ENCODE measurements at regions not wholly inside any gene's neighbourhood (a gene's known extent, or its start where the extent isn't known, plus 50 kb on each side); places are given as distances from the start of the nearest gene placed in this dataset.

DNA sequence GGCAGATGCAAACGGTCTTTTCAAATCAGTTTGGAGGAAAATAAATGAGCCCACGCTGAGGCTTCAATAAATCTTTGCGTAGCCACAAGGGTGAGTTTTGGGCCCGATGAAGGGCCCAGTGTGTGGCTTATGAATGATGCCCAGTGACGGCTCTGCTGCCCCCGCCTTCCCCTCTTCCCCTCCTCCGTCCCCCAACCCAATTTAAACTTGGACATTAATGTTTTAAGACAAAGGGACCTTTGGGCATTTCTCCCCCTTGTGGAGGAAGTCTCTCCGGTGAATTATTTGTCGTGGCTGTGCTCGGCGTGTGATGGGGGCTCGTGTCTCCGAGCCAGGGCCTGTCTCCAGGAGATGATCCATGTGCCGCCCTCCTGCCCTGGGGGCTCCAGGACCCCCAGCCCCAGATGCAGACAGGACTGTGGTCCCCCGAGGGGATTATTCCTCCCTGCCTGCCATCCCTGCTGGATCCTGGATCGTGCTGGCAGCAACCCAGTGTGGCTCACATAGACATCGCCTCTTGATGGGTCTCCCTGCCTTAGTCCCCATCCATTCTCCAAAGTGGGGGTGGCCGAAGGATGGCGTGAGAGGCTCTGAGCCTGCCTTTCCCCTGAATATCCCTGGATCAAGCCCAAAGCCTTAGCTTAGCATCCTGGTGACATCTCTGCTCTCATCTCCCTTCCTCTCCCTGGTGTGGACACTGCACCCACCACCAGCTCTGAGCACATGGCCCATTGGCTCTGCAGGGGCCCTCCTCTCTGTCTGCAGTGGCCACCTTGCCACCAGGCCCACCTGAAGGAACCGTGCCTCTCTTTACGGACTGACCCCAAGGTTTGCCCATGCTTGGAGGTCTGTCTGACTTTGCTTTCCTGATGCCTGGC, 56.4 kb downstream of the SMIM38 start:
- DNase-seq (ENCODE audit: low read depth, low spot score) (no peak), FAIRE-seq (no peak)
- H3K4me1 ChIP-seq (ENCODE audit: control insufficient read depth, extremely low read depth, insufficient read depth, low read length): peaks cover 10% of the 10 kb centered on the region
- peaks cover 5% of the 10 kb centered on the region for H3K27me3 ChIP-seq (ENCODE audit: control insufficient read depth, extremely low read depth, insufficient read depth, low read length)
- H3K79me2 ChIP-seq (ENCODE audit: control insufficient read depth, insufficient read depth, low read length): no peaks in the 10 kb centered on the region
- no peaks in the 10 kb centered on the region for H4K20me1 ChIP-seq (ENCODE audit: control insufficient read depth, extremely low read depth, insufficient read depth, low read length)
- H3K9me1 ChIP-seq (ENCODE audit: control insufficient read depth, extremely low read depth, insufficient read depth, low read length): no peaks in the 10 kb centered on the region
- H3K9ac ChIP-seq (ENCODE audit: control insufficient read depth, extremely low read depth, insufficient read depth, low read length): no peak overlapping the region
- TF ChIP-seq, protein P1, sequence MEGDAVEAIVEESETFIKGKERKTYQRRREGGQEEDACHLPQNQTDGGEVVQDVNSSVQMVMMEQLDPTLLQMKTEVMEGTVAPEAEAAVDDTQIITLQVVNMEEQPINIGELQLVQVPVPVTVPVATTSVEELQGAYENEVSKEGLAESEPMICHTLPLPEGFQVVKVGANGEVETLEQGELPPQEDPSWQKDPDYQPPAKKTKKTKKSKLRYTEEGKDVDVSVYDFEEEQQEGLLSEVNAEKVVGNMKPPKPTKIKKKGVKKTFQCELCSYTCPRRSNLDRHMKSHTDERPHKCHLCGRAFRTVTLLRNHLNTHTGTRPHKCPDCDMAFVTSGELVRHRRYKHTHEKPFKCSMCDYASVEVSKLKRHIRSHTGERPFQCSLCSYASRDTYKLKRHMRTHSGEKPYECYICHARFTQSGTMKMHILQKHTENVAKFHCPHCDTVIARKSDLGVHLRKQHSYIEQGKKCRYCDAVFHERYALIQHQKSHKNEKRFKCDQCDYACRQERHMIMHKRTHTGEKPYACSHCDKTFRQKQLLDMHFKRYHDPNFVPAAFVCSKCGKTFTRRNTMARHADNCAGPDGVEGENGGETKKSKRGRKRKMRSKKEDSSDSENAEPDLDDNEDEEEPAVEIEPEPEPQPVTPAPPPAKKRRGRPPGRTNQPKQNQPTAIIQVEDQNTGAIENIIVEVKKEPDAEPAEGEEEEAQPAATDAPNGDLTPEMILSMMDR (optimal IDR thresholded peaks at IDR 0.05 in 1 of 3, IDR thresholded peaks at IDR 0.05 in 1 of 3, conservative IDR thresholded peaks at IDR 0.05 in 1 of 3; ENCODE audit: extremely low read depth in 1 of 3, insufficient read depth in 2 of 3, low read length in 3 of 3): peak in 1 of 3 experiments; percentile 1
- no peak for TF ChIP-seq EZH2 (IDR thresholded peaks at IDR 0.05; ENCODE audit: low read length)
- no peak overlapping the region for H3K4me2 ChIP-seq (ENCODE audit: control insufficient read depth, extremely low read depth, insufficient read depth, low read depth, low read length)
- H3K36me3 ChIP-seq (ENCODE audit: control insufficient read depth in 2 of 2, extremely low read depth in 1 of 2, insufficient read depth in 2 of 2, low read length in 2 of 2): no peaks in the 10 kb centered on the region
- dilution Hi-C loops (cut with MboI; ENCODE audit: extremely low pct_ligation_motif_present, low sequenced_read_pairs): no loop called here
- H2AFZ ChIP-seq (ENCODE audit: control insufficient read depth, low read length): no peak overlapping the region
- H3K27ac ChIP-seq (ENCODE audit: control insufficient read depth, insufficient read depth, low read length): no peak overlapping the region
- no peak overlapping the region for H3K4me3 ChIP-seq (ENCODE audit: control insufficient read depth in 2 of 3, extremely low read depth in 1 of 3, insufficient read depth in 2 of 3, low read depth in 1 of 3, low read length in 3 of 3)
- no peaks in the 10 kb centered on the region for H3K9me3 ChIP-seq (ENCODE audit: control insufficient read depth, low read depth, low read length)

DNA sequence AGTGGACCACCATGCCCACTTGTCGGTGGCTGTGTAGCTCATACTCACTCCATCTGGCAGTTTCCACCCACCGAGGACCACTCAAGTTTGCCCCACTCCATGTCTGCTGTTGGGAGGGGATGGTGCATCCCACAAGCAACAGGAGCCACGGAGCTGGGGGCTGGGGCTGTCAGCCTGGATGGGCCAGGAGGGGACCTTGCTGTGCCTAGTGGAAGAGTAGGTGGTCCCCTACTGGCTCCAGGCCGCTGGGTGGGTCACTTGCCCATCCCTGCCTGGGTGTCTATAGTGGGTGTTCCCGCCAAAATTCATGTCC, 57.0 kb downstream of the SMIM38 start:
- DNase-seq (ENCODE audit: low read depth, low spot score): no peak
- H3K9me1 ChIP-seq (ENCODE audit: control insufficient read depth, extremely low read depth, insufficient read depth, low read length): no peaks in the 10 kb centered on the region

More for the DNA sequence above, 57.0 kb downstream of the SMIM38 start:
- Histone ChIP-seq H2AFZ (ENCODE audit: control insufficient read depth, low read length) (no peak overlapping the region), H3K9me3 (ENCODE audit: control insufficient read depth, low read depth, low read length) (no peaks in the 10 kb centered on the region), H3K4me2 (ENCODE audit: control insufficient read depth, extremely low read depth, insufficient read depth, low read depth, low read length) (no peak overlapping the region), H3K27me3 (ENCODE audit: control insufficient read depth, extremely low read depth, insufficient read depth, low read length) (peaks cover 5% of the 10 kb centered on the region), H3K9ac (ENCODE audit: control insufficient read depth, extremely low read depth, insufficient read depth, low read length) (no peak overlapping the region), H3K4me1 (ENCODE audit: control insufficient read depth, extremely low read depth, insufficient read depth, low read length) (peaks cover 10% of the 10 kb centered on the region), H3K27ac (ENCODE audit: control insufficient read depth, insufficient read depth, low read length) (no peak overlapping the region), H4K20me1 (ENCODE audit: control insufficient read depth, extremely low read depth, insufficient read depth, low read length) (no peaks in the 10 kb centered on the region), H3K79me2 (ENCODE audit: control insufficient read depth, insufficient read depth, low read length) (no peaks in the 10 kb centered on the region), H3K36me3 (ENCODE audit: control insufficient read depth in 2 of 2, extremely low read depth in 1 of 2, insufficient read depth in 2 of 2, low read length in 2 of 2) (no peaks in the 10 kb centered on the region), H3K4me3 (ENCODE audit: control insufficient read depth in 2 of 3, extremely low read depth in 1 of 3, insufficient read depth in 2 of 3, low read depth in 1 of 3, low read length in 3 of 3) (no peak overlapping the region)
- TF ChIP-seq, protein P1 (optimal IDR thresholded peaks at IDR 0.05 in 1 of 3, IDR thresholded peaks at IDR 0.05 in 1 of 3, conservative IDR thresholded peaks at IDR 0.05 in 1 of 3; ENCODE audit: extremely low read depth in 1 of 3, insufficient read depth in 2 of 3, low read length in 3 of 3): no peak
- no peak for TF ChIP-seq EZH2 (IDR thresholded peaks at IDR 0.05; ENCODE audit: low read length)
- dilution Hi-C loops (cut with MboI; ENCODE audit: extremely low pct_ligation_motif_present, low sequenced_read_pairs): no loop called here
- no peak for FAIRE-seq
